Fibroblast of pulmonary artery (primary cell): ENCODE measurements at regions not wholly inside any gene's neighbourhood (a gene's known extent, or its start where the extent isn't known, plus 50 kb on each side); places are given as distances from the start of the nearest gene placed in this dataset.

Experiments
- DNase-seq: peaks from one replicate; pipeline ENCODE4 v3.0.0-alpha.2; 2010; ENCODE audit warnings: low read depth
- H3K4me3 ChIP-seq: replicated peaks from 2 replicates; pipeline ENCODE4 v1.5.1; 2011; ENCODE audit warnings: low read depth, mild to moderate bottlenecking, control low read depth, low read length, moderate library complexity
- TF ChIP-seq, protein P1 (sequence below): IDR thresholded peaks from 2 replicates; pipeline ENCODE4 v1.5.1; 2011; ENCODE audit warnings: mild to moderate bottlenecking, control low read depth, low read length, inconsistent platforms; ENCODE audit errors: missing control alignments

- TF ChIP-seq, protein P1, sequence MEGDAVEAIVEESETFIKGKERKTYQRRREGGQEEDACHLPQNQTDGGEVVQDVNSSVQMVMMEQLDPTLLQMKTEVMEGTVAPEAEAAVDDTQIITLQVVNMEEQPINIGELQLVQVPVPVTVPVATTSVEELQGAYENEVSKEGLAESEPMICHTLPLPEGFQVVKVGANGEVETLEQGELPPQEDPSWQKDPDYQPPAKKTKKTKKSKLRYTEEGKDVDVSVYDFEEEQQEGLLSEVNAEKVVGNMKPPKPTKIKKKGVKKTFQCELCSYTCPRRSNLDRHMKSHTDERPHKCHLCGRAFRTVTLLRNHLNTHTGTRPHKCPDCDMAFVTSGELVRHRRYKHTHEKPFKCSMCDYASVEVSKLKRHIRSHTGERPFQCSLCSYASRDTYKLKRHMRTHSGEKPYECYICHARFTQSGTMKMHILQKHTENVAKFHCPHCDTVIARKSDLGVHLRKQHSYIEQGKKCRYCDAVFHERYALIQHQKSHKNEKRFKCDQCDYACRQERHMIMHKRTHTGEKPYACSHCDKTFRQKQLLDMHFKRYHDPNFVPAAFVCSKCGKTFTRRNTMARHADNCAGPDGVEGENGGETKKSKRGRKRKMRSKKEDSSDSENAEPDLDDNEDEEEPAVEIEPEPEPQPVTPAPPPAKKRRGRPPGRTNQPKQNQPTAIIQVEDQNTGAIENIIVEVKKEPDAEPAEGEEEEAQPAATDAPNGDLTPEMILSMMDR: no peak
- H3K4me3 ChIP-seq: no peak overlapping the region
- DNase-seq: no peak
Measured at GRCh38 chr14:45877981-45878380, 625.0 kb upstream of the MIS18BP1 start.

GRCh38 chr14:45868863-45869262 lies 615.9 kb upstream of the MIS18BP1 start:
- no peak overlapping the region for H3K4me3 ChIP-seq
- TF ChIP-seq, protein P1: no peak

DNA sequence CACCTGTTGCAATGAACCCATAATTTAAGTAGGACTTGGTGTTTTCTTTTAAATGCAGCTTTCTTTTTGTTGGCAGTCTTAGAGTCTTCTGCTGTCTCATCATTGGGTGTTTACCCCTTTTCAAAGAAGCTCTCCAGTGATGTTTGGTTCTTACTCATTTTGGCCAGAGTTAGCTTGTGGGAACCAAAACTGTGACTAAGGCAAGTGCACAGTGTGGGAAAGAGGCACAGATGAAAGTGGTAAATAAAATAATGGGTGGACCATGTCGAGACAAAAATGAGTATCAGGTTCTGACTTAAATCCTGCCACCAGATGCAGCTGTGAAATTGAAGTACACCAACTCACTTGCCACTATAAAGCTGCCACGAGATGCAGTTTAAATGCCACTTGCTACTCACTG lies 615.4 kb upstream of the MIS18BP1 start:
- no peak for DNase-seq
- TF ChIP-seq, protein P1: no peak
- H3K4me3 ChIP-seq: no peak overlapping the region

More at GRCh38 chr14:45868863-45869262, 615.9 kb upstream of the MIS18BP1 start:
- DNase-seq: no peak

DNA sequence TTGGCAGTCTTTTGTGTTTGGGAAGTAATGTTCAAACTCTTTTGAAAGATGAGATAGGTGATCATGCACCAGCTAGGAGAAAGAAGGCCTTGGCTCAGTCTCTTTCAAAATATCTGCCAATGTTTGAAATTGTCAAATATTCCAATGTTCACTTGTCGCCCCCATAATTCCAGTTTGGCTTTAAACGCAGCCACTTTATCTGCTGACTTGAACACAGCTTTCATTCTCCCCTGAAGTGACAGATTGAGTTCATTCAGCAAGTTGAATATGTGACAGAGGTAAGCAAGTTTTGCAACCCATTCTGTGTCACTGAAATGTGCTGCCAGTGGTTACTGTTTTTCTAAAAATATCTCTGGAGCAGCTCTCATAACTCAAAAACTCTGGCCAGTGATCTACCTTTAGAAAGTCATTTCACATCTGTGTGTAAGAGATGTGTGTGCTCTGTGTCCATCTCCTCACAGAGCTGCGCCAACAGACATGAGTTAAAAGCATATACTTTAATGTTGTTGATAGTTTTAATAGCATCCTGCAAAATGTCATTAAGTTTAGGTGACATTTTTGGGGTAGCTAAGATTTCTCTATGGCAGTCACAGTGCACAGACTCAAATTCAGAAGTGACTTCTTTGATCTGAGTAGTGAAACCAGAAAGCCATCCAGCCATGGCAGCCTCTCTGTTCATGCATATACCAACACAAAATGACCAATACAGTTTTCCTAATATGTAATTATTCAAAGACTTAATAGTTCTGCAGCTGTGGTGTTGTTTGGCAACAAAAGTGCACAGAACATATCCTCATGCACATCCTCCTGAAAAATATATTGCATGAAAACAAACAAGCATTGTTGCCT lies 614.3 kb upstream of the MIS18BP1 start:
- H3K4me3 ChIP-seq: no peak overlapping the region
- DNase-seq: no peak
- TF ChIP-seq, protein P1: no peak

- no peak for DNase-seq
- no peak overlapping the region for H3K4me3 ChIP-seq
- TF ChIP-seq, protein P1: no peak
Measured at GRCh38 chr14:45838597-45838996, 585.6 kb upstream of the MIS18BP1 start.

GRCh38 chr14:45819107-45819506 lies 566.1 kb upstream of the MIS18BP1 start:
- TF ChIP-seq, protein P1: no peak
- H3K4me3 ChIP-seq: no peak overlapping the region
- DNase-seq: no peak

GRCh38 chr14:45811155-45811554 lies 558.2 kb upstream of the MIS18BP1 start:
- H3K4me3 ChIP-seq: no peak overlapping the region
- TF ChIP-seq, protein P1: no peak
- DNase-seq: no peak
